Nephron progenitor cell (in vitro differentiated cells): ENCODE measurements at regions not wholly inside any gene's neighbourhood (a gene's known extent, or its start where the extent isn't known, plus 50 kb on each side); places are given as distances from the start of the nearest gene placed in this dataset.

Experiments used
- DNase-seq: peaks from one replicate; pipeline ENCODE4 v3.0.0; 2021
- H3K27ac Mint-ChIP-seq: 2 replicates; pipeline ENCODE4 v1.8.0; 2021; ENCODE audit warnings: mild to moderate bottlenecking, moderate library complexity, mixed read lengths
- H3K27me3 Mint-ChIP-seq: 2 replicates; pipeline ENCODE4 v1.8.0; 2021; ENCODE audit warnings: mild to moderate bottlenecking, low read depth, mixed read lengths; ENCODE audit not compliant: poor library complexity
- H3K36me3 Mint-ChIP-seq: 2 replicates; pipeline ENCODE4 v1.8.0; 2021; ENCODE audit warnings: low read depth, mixed read lengths
- H3K4me1 Mint-ChIP-seq: 2 replicates; pipeline ENCODE4 v1.8.0; 2021; ENCODE audit warnings: mixed read lengths
- H3K4me3 Mint-ChIP-seq: 2 replicates; pipeline ENCODE4 v1.8.0; 2021; ENCODE audit warnings: mild to moderate bottlenecking, moderate library complexity, mixed read lengths
- H3K9me3 Mint-ChIP-seq: 2 replicates; pipeline ENCODE4 v1.8.0; 2021; ENCODE audit warnings: mild to moderate bottlenecking, moderate library complexity, mixed read lengths
- CTCF ChIP-seq: fragments of 200-600 bp; sonication (generic); IDR thresholded peaks from 2 replicates; pipeline ENCODE4 v1.5.0; 2021; ENCODE audit warnings: antibody characterized with exemption

- Mint-ChIP-seq H3K4me1 (no peaks in the 10 kb centered on the region), H3K36me3 (no peaks in the 10 kb centered on the region), H3K9me3 (peaks cover 11% of the 10 kb centered on the region), H3K27ac (no peak overlapping the region), H3K4me3 (no peak overlapping the region), H3K27me3 (peaks cover 3% of the 10 kb centered on the region)
- no peak for TF ChIP-seq CTCF
- DNase-seq, result no peak
These were observed 2008.2 kb downstream of the ARAP2 start for GRCh38 chr4:34236118-34236517.

GRCh38 chr4:34245276-34245675 lies 1999.0 kb downstream of the ARAP2 start:
- H3K4me3 Mint-ChIP-seq, result no peak overlapping the region
- no peaks in the 10 kb centered on the region for H3K9me3 Mint-ChIP-seq
- H3K4me1 Mint-ChIP-seq, result no peaks in the 10 kb centered on the region
- no peaks in the 10 kb centered on the region for H3K27me3 Mint-ChIP-seq
- no peak for DNase-seq
- no peaks in the 10 kb centered on the region for H3K36me3 Mint-ChIP-seq
- no peak for TF ChIP-seq CTCF
- no peak overlapping the region for H3K27ac Mint-ChIP-seq

GRCh38 chr4:34250562-34250961 lies 1993.8 kb downstream of the ARAP2 start:
- DNase-seq, result no peak
- TF ChIP-seq CTCF, result no peak
- no peaks in the 10 kb centered on the region for H3K36me3 Mint-ChIP-seq
- H3K27ac Mint-ChIP-seq, result no peak overlapping the region
- H3K27me3 Mint-ChIP-seq, result no peaks in the 10 kb centered on the region
- no peaks in the 10 kb centered on the region for H3K4me1 Mint-ChIP-seq
- no peak overlapping the region for H3K4me3 Mint-ChIP-seq
- no peaks in the 10 kb centered on the region for H3K9me3 Mint-ChIP-seq

- Mint-ChIP-seq H3K4me1 (no peaks in the 10 kb centered on the region), H3K36me3 (no peaks in the 10 kb centered on the region), H3K27me3 (no peaks in the 10 kb centered on the region), H3K27ac (no peak overlapping the region), H3K9me3 (no peaks in the 10 kb centered on the region), H3K4me3 (no peak overlapping the region)
- no peak for TF ChIP-seq CTCF
- no peak for DNase-seq
These were observed 1991.1 kb downstream of the ARAP2 start for GRCh38 chr4:34253239-34253638.

GRCh38 chr4:34258176-34258575 lies 1986.1 kb downstream of the ARAP2 start:
- Mint-ChIP-seq H3K9me3 (no peaks in the 10 kb centered on the region), H3K4me1 (no peaks in the 10 kb centered on the region), H3K4me3 (no peak overlapping the region), H3K36me3 (no peaks in the 10 kb centered on the region), H3K27me3 (no peaks in the 10 kb centered on the region), H3K27ac (no peak overlapping the region)
- no peak for DNase-seq
- no peak for TF ChIP-seq CTCF

GRCh38 chr4:34261799-34262314 lies 1982.5 kb downstream of the ARAP2 start:
- no peaks in the 10 kb centered on the region for H3K9me3 Mint-ChIP-seq
- no peak for TF ChIP-seq CTCF
- H3K27ac Mint-ChIP-seq, result no peak overlapping the region
- H3K36me3 Mint-ChIP-seq, result no peaks in the 10 kb centered on the region
- no peaks in the 10 kb centered on the region for H3K4me1 Mint-ChIP-seq
- no peak for DNase-seq
- no peaks in the 10 kb centered on the region for H3K27me3 Mint-ChIP-seq
- H3K4me3 Mint-ChIP-seq, result no peak overlapping the region
